ENCODE measurements at regions not wholly inside any gene's neighbourhood (a gene's known extent, or its start where the extent isn't known, plus 50 kb on each side); places are given as distances from the start of the nearest gene placed in this dataset.

- TF ChIP-seq, protein P1, sequence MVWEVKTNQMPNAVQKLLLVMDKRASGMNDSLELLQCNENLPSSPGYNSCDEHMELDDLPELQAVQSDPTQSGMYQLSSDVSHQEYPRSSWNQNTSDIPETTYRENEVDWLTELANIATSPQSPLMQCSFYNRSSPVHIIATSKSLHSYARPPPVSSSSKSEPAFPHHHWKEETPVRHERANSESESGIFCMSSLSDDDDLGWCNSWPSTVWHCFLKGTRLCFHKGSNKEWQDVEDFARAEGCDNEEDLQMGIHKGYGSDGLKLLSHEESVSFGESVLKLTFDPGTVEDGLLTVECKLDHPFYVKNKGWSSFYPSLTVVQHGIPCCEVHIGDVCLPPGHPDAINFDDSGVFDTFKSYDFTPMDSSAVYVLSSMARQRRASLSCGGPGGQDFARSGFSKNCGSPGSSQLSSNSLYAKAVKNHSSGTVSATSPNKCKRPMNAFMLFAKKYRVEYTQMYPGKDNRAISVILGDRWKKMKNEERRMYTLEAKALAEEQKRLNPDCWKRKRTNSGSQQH (CRISPR knock-in tag; IDR thresholded peaks at IDR 0.05; ENCODE audit: low read depth) = no peak
- TF ChIP-seq ZMAT3 (CRISPR knock-in tag; conservative IDR thresholded peaks at IDR 0.05) (no peak), KLF13 (CRISPR knock-in tag; IDR thresholded peaks at IDR 0.05) (no peak), MNT (IDR thresholded peaks at IDR 0.05) (no peak), KMT2A (CRISPR knock-in tag; IDR thresholded peaks at IDR 0.05) (no peak), ZNF280B (CRISPR knock-in tag; IDR thresholded peaks at IDR 0.05; ENCODE audit: borderline replicate concordance) (no peak), TFDP2 (CRISPR knock-in tag; IDR thresholded peaks at IDR 0.05) (no peak)
- TF ChIP-seq, protein P2, sequence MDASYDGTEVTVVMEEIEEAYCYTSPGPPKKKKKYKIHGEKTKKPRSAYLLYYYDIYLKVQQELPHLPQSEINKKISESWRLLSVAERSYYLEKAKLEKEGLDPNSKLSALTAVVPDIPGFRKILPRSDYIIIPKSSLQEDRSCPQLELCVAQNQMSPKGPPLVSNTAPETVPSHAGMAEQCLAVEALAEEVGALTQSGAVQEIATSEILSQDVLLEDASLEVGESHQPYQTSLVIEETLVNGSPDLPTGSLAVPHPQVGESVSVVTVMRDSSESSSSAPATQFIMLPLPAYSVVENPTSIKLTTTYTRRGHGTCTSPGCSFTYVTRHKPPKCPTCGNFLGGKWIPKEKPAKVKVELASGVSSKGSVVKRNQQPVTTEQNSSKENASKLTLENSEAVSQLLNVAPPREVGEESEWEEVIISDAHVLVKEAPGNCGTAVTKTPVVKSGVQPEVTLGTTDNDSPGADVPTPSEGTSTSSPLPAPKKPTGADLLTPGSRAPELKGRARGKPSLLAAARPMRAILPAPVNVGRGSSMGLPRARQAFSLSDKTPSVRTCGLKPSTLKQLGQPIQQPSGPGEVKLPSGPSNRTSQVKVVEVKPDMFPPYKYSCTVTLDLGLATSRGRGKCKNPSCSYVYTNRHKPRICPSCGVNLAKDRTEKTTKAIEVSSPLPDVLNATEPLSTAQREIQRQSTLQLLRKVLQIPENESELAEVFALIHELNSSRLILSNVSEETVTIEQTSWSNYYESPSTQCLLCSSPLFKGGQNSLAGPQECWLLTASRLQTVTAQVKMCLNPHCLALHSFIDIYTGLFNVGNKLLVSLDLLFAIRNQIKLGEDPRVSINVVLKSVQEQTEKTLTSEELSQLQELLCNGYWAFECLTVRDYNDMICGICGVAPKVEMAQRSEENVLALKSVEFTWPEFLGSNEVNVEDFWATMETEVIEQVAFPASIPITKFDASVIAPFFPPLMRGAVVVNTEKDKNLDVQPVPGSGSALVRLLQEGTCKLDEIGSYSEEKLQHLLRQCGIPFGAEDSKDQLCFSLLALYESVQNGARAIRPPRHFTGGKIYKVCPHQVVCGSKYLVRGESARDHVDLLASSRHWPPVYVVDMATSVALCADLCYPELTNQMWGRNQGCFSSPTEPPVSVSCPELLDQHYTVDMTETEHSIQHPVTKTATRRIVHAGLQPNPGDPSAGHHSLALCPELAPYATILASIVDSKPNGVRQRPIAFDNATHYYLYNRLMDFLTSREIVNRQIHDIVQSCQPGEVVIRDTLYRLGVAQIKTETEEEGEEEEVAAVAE (CRISPR knock-in tag; IDR thresholded peaks at IDR 0.05; ENCODE audit: borderline replicate concordance) = no peak
Observed at GRCh38 chr2:67719351-67719750, 322.2 kb downstream of the ETAA1 start (continued).
